K562 (cell line): ENCODE measurements at regions not wholly inside any gene's neighbourhood (a gene's known extent, or its start where the extent isn't known, plus 50 kb on each side); places are given as distances from the start of the nearest gene placed in this dataset.

Source experiments
- ATAC-seq: fragments of 200-7000 bp; cut with Tn5 transposase; 3 replicates; pipeline ENCODE4 v1.9.1; 2020; ENCODE audit warnings: moderate library complexity
- BruUV-seq: library from RNA; stranded (reverse); fragments of 400-500 nt; replicated peaks from 2 replicates; lab custom pipeline; 2021; lab: Mats Ljungman, UMichigan
- CTCF ChIA-PET: fragments of 300-600 bp; formaldehyde crosslinking; extraction: SDS; loops from one replicate; lab custom pipeline; 2021; ENCODE audit warnings: low intra/inter-chr PET ratio; lab: Yijun Ruan, JAX
- POLR2A ChIA-PET: fragments of 300-600, 350-650 bp; sonication (Branson Sonifier 250); formaldehyde crosslinking; extraction: SDS; loops from one replicate; lab custom pipeline; 2021; ENCODE audit warnings: antibody characterized with exemption, inconsistent platforms; lab: Yijun Ruan, JAX
- DNase-seq, 4 experiments: peaks; one replicate each; pipeline versions ENCODE4 v3.0.0 to v3.0.0-alpha.2; 2011 to 2018; ENCODE audit warnings: low spot score in 3 of 4, mixed read lengths in 3 of 4; ENCODE audit errors: extremely low read depth in 1 of 4
- FAIRE-seq: peaks from 2 replicates; lab custom pipeline; 2011; peaks lifted over from hg19 to GRCh38; lab: Jason Lieb, UNC
- H2AFZ ChIP-seq: 2 replicates; pipeline ENCODE4 v1.6.0; 2011; ENCODE audit warnings: low read depth, low read length, control low read depth, inconsistent platforms
- H3K27ac ChIP-seq: fragments of 200-600 bp; 3 replicates; pipeline ENCODE4 v1.8.0; 2011; ENCODE audit warnings: low read depth, mild to moderate bottlenecking, control low read depth, inconsistent platforms, low read length, moderate library complexity, mixed read lengths; ENCODE audit errors: extremely low read depth
- H3K27me3 ChIP-seq, 2 experiments: fragments of 300-600 bp in 1 of 2; 2 replicates in 1 of 2; 3 replicates in 1 of 2; pipeline versions ENCODE4 v1.6.0 to v1.8.0; 2011; ENCODE audit warnings: inconsistent platforms in 2 of 2, low read length in 2 of 2, mild to moderate bottlenecking in 1 of 2, mixed read lengths in 1 of 2, moderate library complexity in 1 of 2; ENCODE audit not compliant: control insufficient read depth in 2 of 2, insufficient read depth in 2 of 2
- H3K36me3 ChIP-seq: fragments of 300-600 bp; 3 replicates; pipeline ENCODE4 v1.8.0; 2011; ENCODE audit warnings: mild to moderate bottlenecking, low read length, inconsistent platforms; ENCODE audit not compliant: control insufficient read depth, insufficient read depth
- H3K4me1 ChIP-seq, 2 experiments: fragments of 200-600 bp in 1 of 2; replicated peaks in 1 of 2; 2 replicates in 1 of 2; 3 replicates in 1 of 2; pipeline versions ENCODE4 v1.5.1 to v1.8.0; 2011; ENCODE audit warnings: inconsistent platforms in 2 of 2, low read length in 2 of 2, mild to moderate bottlenecking in 1 of 2, mixed read lengths in 1 of 2, moderate library complexity in 1 of 2; ENCODE audit not compliant: control insufficient read depth in 2 of 2, insufficient read depth in 2 of 2
- H3K4me2 ChIP-seq: 2 replicates; pipeline ENCODE4 v1.6.1; 2011; ENCODE audit warnings: low read length, control low read depth, inconsistent platforms, mixed read lengths; ENCODE audit not compliant: insufficient read depth
- H3K4me3 ChIP-seq: fragments of 200-600 bp; sonication (generic), shearing (Covaris generic); 2 replicates; pipeline ENCODE4 v1.5.1; 2016; ENCODE audit warnings: control low read depth, inconsistent platforms
- H3K79me2 ChIP-seq: fragments of 200-600 bp; 3 replicates; pipeline ENCODE4 v1.8.0; 2011; ENCODE audit warnings: low read length, inconsistent platforms; ENCODE audit not compliant: control insufficient read depth, insufficient read depth
- H3K9ac ChIP-seq, 2 experiments: 2 replicates each; pipeline versions ENCODE4 v1.6.0 to v1.6.1; 2011; ENCODE audit warnings: low read depth in 2 of 2, low read length in 2 of 2, control low read depth in 1 of 2, inconsistent platforms in 1 of 2, mild to moderate bottlenecking in 1 of 2, mixed read lengths in 1 of 2; ENCODE audit not compliant: insufficient read depth in 1 of 2
- H3K9me1 ChIP-seq: one replicate; pipeline ENCODE4 v1.6.0; 2011; ENCODE audit warnings: inconsistent platforms, mild to moderate bottlenecking, low read length, moderate library complexity; ENCODE audit not compliant: control insufficient read depth, insufficient read depth
- H3K9me3 ChIP-seq: replicated peaks from 2 replicates; pipeline ENCODE4 v1.5.1; 2011; ENCODE audit warnings: low read depth, low read length, inconsistent platforms; ENCODE audit not compliant: control insufficient read depth, insufficient read depth
- H4K20me1 ChIP-seq: replicated peaks from 2 replicates; pipeline ENCODE4 v1.6.1; 2011; ENCODE audit warnings: low read length, inconsistent platforms, mixed read lengths; ENCODE audit not compliant: control insufficient read depth, insufficient read depth
- ADNP ChIP-seq: fragments of 200-800 bp; sonication (Bioruptor generic); IDR thresholded peaks from 2 replicates; pipeline ENCODE4 v1.6.1; 2016; ENCODE audit warnings: missing genetic modification characterization, missing compliant biosample characterization
- FIP1L1 ChIP-seq: fragments of 200-400 bp; formaldehyde crosslinking; IDR thresholded peaks from 2 replicates; pipeline ENCODE4 v1.6.1; 2018; ENCODE audit warnings: mild to moderate bottlenecking, low read depth, low read length; ENCODE audit not compliant: poor library complexity, severe bottlenecking
- GABPB2 ChIP-seq: fragments of 250-450 bp; sonication (Bioruptor Pico); conservative IDR thresholded peaks from 2 replicates; pipeline ENCODE4 v1.5.1; 2021; ENCODE audit warnings: mild to moderate bottlenecking
- MTA3 ChIP-seq: fragments of 450-650 bp; formaldehyde crosslinking; IDR thresholded peaks from 2 replicates; pipeline ENCODE4 v1.6.1; 2017; ENCODE audit warnings: mild to moderate bottlenecking, borderline replicate concordance
- POU5F1 ChIP-seq: fragments of 150-350 bp; IDR thresholded peaks from 2 replicates; pipeline ENCODE4 v1.6.1; 2014; ENCODE audit warnings: borderline replicate concordance, low read length, low read depth, mild to moderate bottlenecking; ENCODE audit not compliant: partially characterized antibody
- ZNF3 ChIP-seq: fragments of 250-450 bp; sonication (Bioruptor Pico); IDR thresholded peaks from 2 replicates; pipeline ENCODE4 v1.5.0; 2021; ENCODE audit warnings: mild to moderate bottlenecking, moderate library complexity
- WGBS: fragments of 100-300 bp; shearing (Covaris generic); methylation state at CpG from one replicate; pipeline ENCODE4 v1.1.6; 2016; ENCODE audit warnings: low coverage, mixed read lengths; ENCODE audit not compliant: insufficient coverage; ENCODE audit errors: missing lambda C conversion rate; 5-methylcytosine and 5-hydroxymethylcytosine counted together
- in situ Hi-C: fragments of 300-500 bp; cut with MboI; formaldehyde crosslinking; loops from 4 replicates; pipeline ENCODE4 v1.15.0; 2018; ENCODE audit warnings: inconsistent platforms, mixed read lengths
- intact Hi-C: fragments of 100-400 bp; cut with micrococcal nuclease; formaldehyde crosslinking; loops from 2 replicates; pipeline ENCODE4 v1.14.2; 2022
- TF ChIP-seq, protein P1 (sequence below), 2 experiments: fragments of 450-650 bp in 1 of 2; sonication (generic) in 1 of 2; formaldehyde crosslinking in 1 of 2; IDR thresholded peaks in 1 of 2; conservative IDR thresholded peaks in 1 of 2; 2 replicates each; pipeline versions ENCODE4 v1.6.1 to v1.8.1; 2016 to 2023; ENCODE audit warnings: mild to moderate bottlenecking in 2 of 2, moderate library complexity in 2 of 2, inconsistent platforms in 1 of 2, missing genetic modification reagents in 1 of 2

DNA sequence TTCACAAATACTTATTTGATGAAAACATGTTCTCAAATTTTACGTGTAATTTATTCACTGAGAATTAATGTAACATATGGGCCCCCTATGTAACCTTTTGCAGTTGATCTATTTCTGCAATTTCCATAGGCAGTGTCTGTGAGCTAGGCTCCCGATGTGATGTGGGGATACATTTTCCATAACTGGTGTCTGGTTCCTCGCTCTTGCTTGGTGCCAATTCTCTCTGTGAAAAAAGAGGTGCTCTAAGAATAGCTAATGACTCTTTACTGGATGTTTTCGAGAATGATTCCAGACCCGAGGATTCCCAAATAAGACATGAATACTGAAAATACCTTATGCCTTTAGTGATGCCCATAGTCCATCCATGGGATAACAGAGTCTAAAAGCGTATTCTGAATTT is 286.7 kb upstream of the FZD8 start (continued):
- TF ChIP-seq MTA3 (no peak), POU5F1 (no peak), FIP1L1 (no peak), GABPB2 (CRISPR knock-in tag) (no peak), ZNF3 (CRISPR knock-in tag) (no peak)
- TF ChIP-seq, all 486 proteins: peak for 0

GRCh38 chr10:35927990-35928488 is 285.9 kb upstream of the FZD8 start:
- POLR2A ChIA-PET = interaction anchor here (0.5 to 0.6 kb wide), 2 partner anchors 30 to 371 kb away, joined by 3 read pairs; no protein-coding TSS in a partner anchor
- intact Hi-C loops = no loop called here
- CTCF ChIA-PET = no interaction called here

More at GRCh38 chr10:35927990-35928488, 285.9 kb upstream of the FZD8 start:
- H3K4me1 ChIP-seq = no peaks in the 10 kb centered on the region
- BruUV-seq = no TSS peak
- no peaks in the 10 kb centered on the region for H3K9me1 ChIP-seq
- no peak for TF ChIP-seq ADNP
- TF ChIP-seq, protein P1, sequence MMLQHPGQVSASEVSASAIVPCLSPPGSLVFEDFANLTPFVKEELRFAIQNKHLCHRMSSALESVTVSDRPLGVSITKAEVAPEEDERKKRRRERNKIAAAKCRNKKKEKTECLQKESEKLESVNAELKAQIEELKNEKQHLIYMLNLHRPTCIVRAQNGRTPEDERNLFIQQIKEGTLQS (IDR thresholded peaks at IDR 0.05) = peak; percentile 61; the same call in 1 of the 2 replicates
- TF ChIP-seq, protein P1 (CRISPR knock-in tag; conservative IDR thresholded peaks at IDR 0.05) = no peak
- H3K4me3 ChIP-seq = no peak overlapping the region
- ATAC-seq (no peak), FAIRE-seq (no peak), DNase-seq (no peak)
- no peak overlapping the region for H3K9ac ChIP-seq
- no peak overlapping the region for H3K27ac ChIP-seq
- no peak overlapping the region for H3K4me2 ChIP-seq
- in situ Hi-C loops = no loop called here
- H3K9me3 ChIP-seq = no peaks in the 10 kb centered on the region
- H3K36me3 ChIP-seq = no peaks in the 10 kb centered on the region
- H3K79me2 ChIP-seq = no peaks in the 10 kb centered on the region
- no peaks in the 10 kb centered on the region for H4K20me1 ChIP-seq
- H3K27me3 ChIP-seq = no peaks in the 10 kb centered on the region
- 2% methylated on average over 9 of the region's 9 CpGs for WGBS
- H2AFZ ChIP-seq = no peak overlapping the region
